Gastrocnemius medialis (tissue), 4 donors: ENCODE measurements at regions not wholly inside any gene's neighbourhood (a gene's known extent, or its start where the extent isn't known, plus 50 kb on each side); places are given as distances from the start of the nearest gene placed in this dataset.

ENCODE experiments used
- ATAC-seq, 2 donors: fragments of 150-250 bp; one replicate each; pipeline ENCODE4 v1.9.1; 2016
- DNase-seq, 2 donors: peaks; one replicate each; pipeline ENCODE4 v3.0.0-alpha.2; 2019
- H3K27ac ChIP-seq, 4 donors: fragments of 200-600 bp; sonication (generic); 1 replicate in 1 of 4; 2 replicates in 3 of 4; pipeline ENCODE4 v1.5.1; 2016 to 2018; ENCODE audit warnings: mild to moderate bottlenecking in 2 of 4, moderate library complexity in 1 of 4
- H3K27me3 ChIP-seq, 3 donors: fragments of 200-600 bp; sonication (generic) in 2 of 3; 1 replicate in 1 of 3; 2 replicates in 2 of 3; pipeline versions ENCODE4 v1.5.1 to v1.6.0; 2016 to 2019; ENCODE audit warnings: mild to moderate bottlenecking in 1 of 3, moderate library complexity in 1 of 3
- H3K36me3 ChIP-seq, 2 donors: fragments of 200-600 bp; sonication (generic) in 1 of 2; one replicate each; pipeline ENCODE4 v1.5.1; 2017 to 2018
- H3K4me1 ChIP-seq, 2 donors: fragments of 200-600 bp; sonication (generic) in 1 of 2; one replicate each; pipeline ENCODE4 v1.5.1; 2016 to 2017; ENCODE audit warnings: mild to moderate bottlenecking in 2 of 2
- H3K4me3 ChIP-seq, 4 donors: fragments of 200-600 bp; sonication (generic) in 3 of 4; 1 replicate in 1 of 4; 2 replicates in 3 of 4; pipeline ENCODE4 v1.5.1; 2016 to 2019; ENCODE audit warnings: mild to moderate bottlenecking in 2 of 4
- H3K9me3 ChIP-seq, 3 donors: fragments of 200-600 bp; sonication (generic) in 2 of 3; 1 replicate in 1 of 3; 2 replicates in 2 of 3; pipeline ENCODE4 v1.5.1; 2016 to 2019
- POLR2A ChIP-seq, 2 donors: fragments of 450-650 bp; IDR thresholded peaks; one replicate each; pipeline ENCODE4 v1.6.1; 2017; ENCODE audit warnings: antibody characterized with exemption in 2 of 2, mild to moderate bottlenecking in 2 of 2, moderate library complexity in 2 of 2
- in situ Hi-C, 4 donors: fragments of 200-750 bp; cut with MboI; loops; one replicate each; pipeline versions ENCODE4 v1.15.0 to v1.8.0; 2017; ENCODE audit warnings: low sequenced_read_pairs in 4 of 4
- intact Hi-C: fragments of 100-400 bp; cut with DNase I; formaldehyde crosslinking; loops from one replicate; pipeline ENCODE4 v1.15.1; 2023; ENCODE audit warnings: low total_unique reads
- TF ChIP-seq, protein P1 (sequence below), 5 experiments: fragments of 450-650 bp in 3 of 5; fragments of 200-600 bp in 2 of 5; sonication (generic) in 2 of 5; IDR thresholded peaks in 4 of 5; conservative IDR thresholded peaks in 1 of 5; 1 replicate in 4 of 5; 2 replicates in 1 of 5; pipeline ENCODE4 v1.5.1; 2016 to 2019; ENCODE audit warnings: antibody characterized with exemption in 5 of 5, mild to moderate bottlenecking in 3 of 5, moderate library complexity in 3 of 5

DNA sequence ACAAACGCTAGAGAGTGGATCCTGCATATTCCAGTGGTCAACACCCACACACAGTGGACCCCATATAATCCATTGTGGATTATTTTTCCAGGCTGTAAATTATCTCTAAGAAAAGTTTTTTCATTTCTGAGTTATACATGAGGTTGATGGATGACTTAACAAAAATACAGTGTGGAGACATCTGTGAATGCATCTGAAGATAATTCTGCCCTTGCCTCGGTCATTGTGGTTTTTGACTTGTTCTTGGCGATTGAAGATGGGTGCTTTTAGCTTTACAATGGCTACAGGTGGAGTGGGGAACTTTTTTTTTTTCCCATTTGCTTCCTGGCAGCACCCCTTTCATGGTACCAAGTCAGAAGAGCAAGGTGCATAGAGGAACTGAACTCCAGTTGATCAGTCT is 242.7 kb downstream of the MYLK4 start:
- Histone ChIP-seq H3K9me3 (no peaks in the 10 kb centered on the region), H3K27me3 (peaks cover 5 to 39% (median 10%) of the 10 kb centered on the region in 3 donors), H3K4me3 (no peak overlapping the region), H3K36me3 (no peaks in the 10 kb centered on the region), H3K4me1 (no peaks in the 10 kb centered on the region), H3K27ac (no peak overlapping the region)
- in situ Hi-C loops: no loop called here
- TF ChIP-seq POLR2A (IDR thresholded peaks at IDR 0.05): no peak
- TF ChIP-seq, protein P1, sequence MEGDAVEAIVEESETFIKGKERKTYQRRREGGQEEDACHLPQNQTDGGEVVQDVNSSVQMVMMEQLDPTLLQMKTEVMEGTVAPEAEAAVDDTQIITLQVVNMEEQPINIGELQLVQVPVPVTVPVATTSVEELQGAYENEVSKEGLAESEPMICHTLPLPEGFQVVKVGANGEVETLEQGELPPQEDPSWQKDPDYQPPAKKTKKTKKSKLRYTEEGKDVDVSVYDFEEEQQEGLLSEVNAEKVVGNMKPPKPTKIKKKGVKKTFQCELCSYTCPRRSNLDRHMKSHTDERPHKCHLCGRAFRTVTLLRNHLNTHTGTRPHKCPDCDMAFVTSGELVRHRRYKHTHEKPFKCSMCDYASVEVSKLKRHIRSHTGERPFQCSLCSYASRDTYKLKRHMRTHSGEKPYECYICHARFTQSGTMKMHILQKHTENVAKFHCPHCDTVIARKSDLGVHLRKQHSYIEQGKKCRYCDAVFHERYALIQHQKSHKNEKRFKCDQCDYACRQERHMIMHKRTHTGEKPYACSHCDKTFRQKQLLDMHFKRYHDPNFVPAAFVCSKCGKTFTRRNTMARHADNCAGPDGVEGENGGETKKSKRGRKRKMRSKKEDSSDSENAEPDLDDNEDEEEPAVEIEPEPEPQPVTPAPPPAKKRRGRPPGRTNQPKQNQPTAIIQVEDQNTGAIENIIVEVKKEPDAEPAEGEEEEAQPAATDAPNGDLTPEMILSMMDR (IDR thresholded peaks at IDR 0.05 in 4 of 5, conservative IDR thresholded peaks at IDR 0.05 in 1 of 5): no peak
- intact Hi-C loops: no loop called here
- ATAC-seq (no peak), DNase-seq (no peak)

- Histone ChIP-seq H3K4me1 (no peaks in the 10 kb centered on the region), H3K4me3 (no peak overlapping the region), H3K27me3 (peaks cover 4 to 39% (median 10%) of the 10 kb centered on the region in 3 donors), H3K9me3 (no peaks in the 10 kb centered on the region), H3K36me3 (no peaks in the 10 kb centered on the region), H3K27ac (no peak overlapping the region)
- no peak for ATAC-seq
- intact Hi-C loops: no loop called here
- TF ChIP-seq POLR2A (IDR thresholded peaks at IDR 0.05): no peak
- TF ChIP-seq, protein P1 (IDR thresholded peaks at IDR 0.05 in 4 of 5, conservative IDR thresholded peaks at IDR 0.05 in 1 of 5): no peak
- DNase-seq: no peak
- in situ Hi-C loops: no loop called here
These were observed 243.1 kb downstream of the MYLK4 start for GRCh38 chr6:2507521-2508037.

DNA sequence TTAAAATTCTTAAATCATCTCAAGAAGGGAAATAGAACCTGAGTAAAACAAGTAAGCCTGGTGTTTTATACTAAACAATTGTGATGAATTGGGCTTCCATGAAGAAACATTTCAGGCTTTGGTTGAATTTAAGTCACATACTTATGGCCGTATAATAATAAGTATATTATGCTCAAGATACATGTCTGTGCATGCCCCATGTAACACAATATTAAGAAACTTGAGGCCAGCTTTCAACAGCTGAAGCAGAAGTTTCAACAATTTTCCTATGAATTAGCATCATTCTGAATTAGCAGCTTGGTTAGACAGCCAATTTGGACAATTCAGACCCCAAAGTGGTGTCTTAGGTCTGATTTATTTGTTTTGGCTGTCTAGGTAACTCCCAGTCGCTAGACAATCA is 243.7 kb downstream of the MYLK4 start:
- Histone ChIP-seq H3K4me1 (no peaks in the 10 kb centered on the region), H3K27me3 (peaks cover 0 to 39% (median 10%) of the 10 kb centered on the region in 3 donors), H3K36me3 (no peaks in the 10 kb centered on the region), H3K4me3 (no peak overlapping the region), H3K9me3 (no peaks in the 10 kb centered on the region), H3K27ac (no peak overlapping the region)
- intact Hi-C loops: no loop called here
- ATAC-seq (no peak), DNase-seq (no peak)
- TF ChIP-seq, protein P1 (IDR thresholded peaks at IDR 0.05 in 4 of 5, conservative IDR thresholded peaks at IDR 0.05 in 1 of 5): no peak
- in situ Hi-C loops: no loop called here

DNA sequence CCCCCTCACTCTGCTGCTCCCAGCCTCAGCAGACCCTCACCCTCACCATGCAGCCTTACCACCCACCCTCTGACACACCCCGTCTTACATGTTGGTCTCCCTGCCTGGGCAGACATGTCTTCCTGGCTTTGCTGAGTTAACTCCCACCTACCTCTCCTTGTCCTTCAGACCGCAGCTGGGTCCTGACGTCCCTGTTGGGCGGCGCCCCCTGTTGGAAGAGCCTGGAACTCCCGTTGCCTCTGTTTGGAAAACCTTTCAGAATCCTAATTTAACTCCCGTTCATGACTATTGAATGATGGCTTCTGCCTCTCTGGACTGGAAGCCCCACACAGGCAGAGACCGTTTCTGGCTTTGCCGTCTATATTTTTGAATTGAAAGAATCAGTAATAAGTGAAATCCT is 245.1 kb downstream of the MYLK4 start:
- in situ Hi-C loops (no loop called here), intact Hi-C loops (no loop called here)
- H3K27ac ChIP-seq: no peak overlapping the region
- no peaks in the 10 kb centered on the region for H3K9me3 ChIP-seq
- no peaks in the 10 kb centered on the region for H3K36me3 ChIP-seq
- H3K4me3 ChIP-seq: no peak overlapping the region
- H3K27me3 ChIP-seq: peaks cover 0 to 42% (median 10%) of the 10 kb centered on the region in 3 donors
- no peaks in the 10 kb centered on the region for H3K4me1 ChIP-seq
- TF ChIP-seq POLR2A (IDR thresholded peaks at IDR 0.05): no peak
- TF ChIP-seq, protein P1 (IDR thresholded peaks at IDR 0.05 in 4 of 5, conservative IDR thresholded peaks at IDR 0.05 in 1 of 5): no peak
- ATAC-seq: no peak
- DNase-seq: no peak

GRCh38 chr6:2504495-2505064 is 246.1 kb downstream of the MYLK4 start:
- Histone ChIP-seq H3K4me1 (no peaks in the 10 kb centered on the region), H3K4me3 (no peak overlapping the region), H3K27me3 (peaks cover 0 to 42% (median 10%) of the 10 kb centered on the region in 3 donors), H3K9me3 (no peaks in the 10 kb centered on the region), H3K36me3 (no peaks in the 10 kb centered on the region), H3K27ac (no peak overlapping the region)
- DNase-seq (no peak), ATAC-seq (no peak)
- TF ChIP-seq POLR2A (IDR thresholded peaks at IDR 0.05): no peak
- TF ChIP-seq, protein P1 (IDR thresholded peaks at IDR 0.05 in 4 of 5, conservative IDR thresholded peaks at IDR 0.05 in 1 of 5): no peak
- in situ Hi-C loops: no loop called here
- intact Hi-C loops: no loop called here
